ENCODE measurements at regions not wholly inside any gene's neighbourhood (a gene's known extent, or its start where the extent isn't known, plus 50 kb on each side); places are given as distances from the start of the nearest gene placed in this dataset.
"Not testable (repeated sequence)": the region's sequence is repeated elsewhere in the genome, so short reads cannot be mapped to it uniquely, and the experiment has no call there.

GRCh38 chr11:98289617-98290263, 731.0 kb upstream of the CNTN5 start:
- H3K4me3 ChIP-seq: no peak overlapping the region
- H3K27me3 ChIP-seq: no peaks in the 10 kb centered on the region
- no peak for DNase-seq
- H3K27ac ChIP-seq: no peak overlapping the region
- TF ChIP-seq CTCF (IDR thresholded peaks at IDR 0.05): no peak
- intact Hi-C loops (cut with DNase I; ENCODE audit: low total_unique reads): no loop called here
- H3K9me3 ChIP-seq: no peaks in the 10 kb centered on the region
- no peaks in the 10 kb centered on the region for H3K36me3 ChIP-seq
- H3K4me1 ChIP-seq: no peaks in the 10 kb centered on the region

GRCh38 chr11:98296091-98296880, 724.5 kb upstream of the CNTN5 start:
- no peak overlapping the region for H3K27ac ChIP-seq
- DNase-seq: no peak
- H3K36me3 ChIP-seq: no peaks in the 10 kb centered on the region
- H3K4me1 ChIP-seq: no peaks in the 10 kb centered on the region
- intact Hi-C loops (cut with DNase I; ENCODE audit: low total_unique reads): no loop called here
- no peaks in the 10 kb centered on the region for H3K9me3 ChIP-seq
- H3K27me3 ChIP-seq: no peaks in the 10 kb centered on the region
- H3K4me3 ChIP-seq: no peak overlapping the region
- no peak for TF ChIP-seq CTCF (IDR thresholded peaks at IDR 0.05)

DNA sequence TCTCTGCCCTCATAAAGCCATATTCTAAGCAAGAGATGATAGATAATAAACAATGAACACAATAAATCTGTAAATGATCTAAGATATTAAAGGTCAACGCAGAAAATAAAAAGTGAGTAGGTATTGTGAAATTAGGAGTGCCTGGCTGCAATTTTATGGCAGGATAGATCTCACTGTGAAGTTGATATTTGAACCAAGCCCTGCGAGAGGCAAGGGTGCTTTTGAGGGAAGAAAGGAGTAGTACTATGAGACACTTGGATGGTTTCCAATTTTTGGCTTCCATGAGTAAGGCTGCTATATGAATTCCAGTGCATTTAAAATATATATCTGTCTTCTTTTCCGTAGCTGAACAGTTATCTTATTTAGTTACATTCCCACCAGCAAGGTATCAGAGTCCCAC, 720.0 kb upstream of the CNTN5 start:
- DNase-seq: no peak
- Histone ChIP-seq H3K27ac (no peak overlapping the region), H3K27me3 (no peaks in the 10 kb centered on the region), H3K9me3 (no peaks in the 10 kb centered on the region), H3K4me1 (no peaks in the 10 kb centered on the region), H3K4me3 (no peak overlapping the region), H3K36me3 (no peaks in the 10 kb centered on the region)
- TF ChIP-seq CTCF (IDR thresholded peaks at IDR 0.05): no peak
- intact Hi-C loops (cut with DNase I; ENCODE audit: low total_unique reads): no loop called here

DNA sequence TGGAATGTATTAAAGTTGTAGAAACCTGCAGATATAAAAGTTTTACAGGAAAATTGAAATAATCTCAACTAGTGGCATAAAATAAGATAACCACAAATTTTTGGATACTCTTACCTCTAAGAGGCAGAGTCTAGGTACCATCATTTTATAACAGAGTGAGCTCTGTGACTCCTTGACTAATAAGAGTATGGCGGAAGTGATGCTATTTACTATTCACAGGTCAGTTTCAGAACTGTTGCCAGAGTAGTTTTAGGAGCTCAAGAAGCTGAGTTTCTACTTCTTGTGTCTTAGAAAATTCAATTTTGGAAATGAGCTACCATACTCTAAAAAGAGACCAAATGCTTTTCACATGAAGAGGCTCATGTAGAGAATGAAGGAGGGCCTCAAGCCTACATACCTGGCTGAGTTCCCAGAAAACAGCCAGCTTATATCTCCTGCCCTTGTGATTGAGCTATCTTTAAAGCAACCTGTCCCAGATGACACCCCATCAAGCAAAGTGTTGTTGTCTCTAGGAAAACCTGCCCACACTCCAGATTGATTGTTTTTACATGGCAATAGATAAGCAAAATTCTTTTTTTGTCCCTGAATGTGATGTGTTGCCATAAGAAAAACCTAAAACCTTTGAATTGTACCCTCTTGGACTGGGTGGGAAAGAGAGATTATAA, 712.8 kb upstream of the CNTN5 start:
- H3K9me3 ChIP-seq: no peaks in the 10 kb centered on the region
- TF ChIP-seq CTCF (IDR thresholded peaks at IDR 0.05): no peak

DNA sequence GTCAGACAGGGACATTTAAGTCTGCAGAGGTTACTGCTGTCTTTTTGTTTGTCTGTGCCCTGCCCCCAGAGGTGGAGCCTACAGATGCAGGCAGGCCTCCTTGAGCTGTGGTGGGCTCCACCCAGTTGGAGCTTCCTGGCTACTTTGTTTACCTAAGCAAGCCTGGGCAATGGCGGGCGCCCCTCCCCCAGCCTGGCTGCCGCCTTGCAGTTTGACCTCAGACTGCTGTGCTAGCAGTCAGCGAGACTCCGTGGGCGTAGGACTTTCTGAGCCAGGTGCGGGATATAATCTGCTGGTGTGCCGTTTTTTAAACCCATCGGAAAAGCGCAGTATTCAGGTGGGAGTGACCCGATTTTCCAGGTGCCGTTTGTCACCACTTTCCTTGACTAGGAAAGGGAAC, 690.4 kb upstream of the CNTN5 start:
- H3K9me3 ChIP-seq; H3K36me3 ChIP-seq; H3K4me1 ChIP-seq; H3K27ac ChIP-seq; DNase-seq; intact Hi-C loops (cut with DNase I; ENCODE audit: low total_unique reads); H3K27me3 ChIP-seq; H3K4me3 ChIP-seq: not testable (repeated sequence)

More for the DNA sequence above, 712.8 kb upstream of the CNTN5 start:
- H3K4me1 ChIP-seq: no peaks in the 10 kb centered on the region
- DNase-seq: no peak
- H3K27me3 ChIP-seq: no peaks in the 10 kb centered on the region
- no peaks in the 10 kb centered on the region for H3K36me3 ChIP-seq
- H3K27ac ChIP-seq: no peak overlapping the region
- intact Hi-C loops (cut with DNase I; ENCODE audit: low total_unique reads): no loop called here
- no peak overlapping the region for H3K4me3 ChIP-seq

GRCh38 chr11:98358551-98358950, 662.2 kb upstream of the CNTN5 start:
- Histone ChIP-seq H3K4me1 (no peaks in the 10 kb centered on the region), H3K27me3 (no peaks in the 10 kb centered on the region), H3K36me3 (no peaks in the 10 kb centered on the region), H3K4me3 (no peak overlapping the region), H3K27ac (no peak overlapping the region), H3K9me3 (no peaks in the 10 kb centered on the region)
- no peak for TF ChIP-seq CTCF (IDR thresholded peaks at IDR 0.05)
- intact Hi-C loops (cut with DNase I; ENCODE audit: low total_unique reads): no loop called here
- DNase-seq: no peak

Data from tibial artery (tissue), 4 donors.